Loucy (cell line): ENCODE measurements at regions not wholly inside any gene's neighbourhood (a gene's known extent, or its start where the extent isn't known, plus 50 kb on each side); places are given as distances from the start of the nearest gene placed in this dataset.

Experiments
- H2AFZ ChIP-seq: fragments of 200-600 bp; sonication (generic); 2 replicates; pipeline ENCODE4 v1.6.0; 2016; ENCODE audit warnings: antibody characterized with exemption, mild to moderate bottlenecking, low read length, moderate library complexity
- H3F3A ChIP-seq: fragments of 200-600 bp; 2 replicates; pipeline ENCODE4 v1.6.0; 2016; ENCODE audit warnings: antibody characterized with exemption, low read depth, mild to moderate bottlenecking
- H3K27me3 ChIP-seq: fragments of 200-600 bp; sonication (generic); 2 replicates; pipeline ENCODE4 v1.6.1; 2014; ENCODE audit warnings: low read length, mild to moderate bottlenecking; ENCODE audit not compliant: insufficient read depth, poor library complexity, severe bottlenecking
- H3K36me3 ChIP-seq: fragments of 200-600 bp; sonication (generic); 2 replicates; pipeline ENCODE4 v1.6.1; 2016; ENCODE audit warnings: low read length; ENCODE audit not compliant: insufficient read depth
- H3K4me1 ChIP-seq: fragments of 200-600 bp; sonication (generic); 2 replicates; pipeline ENCODE4 v1.5.1; 2014; ENCODE audit warnings: low read length, mild to moderate bottlenecking; ENCODE audit not compliant: insufficient read depth, poor library complexity, severe bottlenecking
- H3K4me2 ChIP-seq: fragments of 200-600 bp; sonication (generic); 2 replicates; pipeline ENCODE4 v1.6.0; 2014; ENCODE audit warnings: antibody characterized with exemption, low read length, low read depth, mild to moderate bottlenecking; ENCODE audit not compliant: poor library complexity, severe bottlenecking
- H3K4me3 ChIP-seq: fragments of 200-600 bp; sonication (generic); 2 replicates; pipeline ENCODE4 v1.5.1; 2014; ENCODE audit warnings: low read length, mild to moderate bottlenecking, mixed read lengths; ENCODE audit not compliant: poor library complexity, severe bottlenecking
- H3K79me2 ChIP-seq: fragments of 200-600 bp; sonication (generic); 2 replicates; pipeline ENCODE4 v1.6.1; 2014; ENCODE audit warnings: low read length; ENCODE audit not compliant: insufficient read depth
- H3K9ac ChIP-seq: fragments of 200-600 bp; sonication (generic); 2 replicates; pipeline ENCODE4 v1.6.0; 2014; ENCODE audit warnings: mild to moderate bottlenecking, low read depth, low read length, moderate library complexity; ENCODE audit not compliant: poor library complexity, severe bottlenecking
- H3K9me2 ChIP-seq: fragments of 200-600 bp; sonication (generic); replicated peaks from 2 replicates; pipeline ENCODE4 v1.6.1; 2016; ENCODE audit warnings: low read depth, low read length, mixed read lengths
- H3K9me3 ChIP-seq: fragments of 200-600 bp; sonication (generic); 2 replicates; pipeline ENCODE4 v1.6.1; 2014; ENCODE audit warnings: mild to moderate bottlenecking, antibody characterized with exemption, low read length, low read depth; ENCODE audit not compliant: insufficient read depth
- H4K20me1 ChIP-seq: fragments of 200-600 bp; sonication (generic); 2 replicates; pipeline ENCODE4 v1.6.0; 2014; ENCODE audit warnings: antibody characterized with exemption, low read length, mild to moderate bottlenecking; ENCODE audit not compliant: insufficient read depth, poor library complexity, severe bottlenecking
- EZH2phosphoT487 ChIP-seq: fragments of 200-600 bp; IDR thresholded peaks from 2 replicates; pipeline ENCODE4 v1.6.1; 2018; ENCODE audit warnings: antibody characterized with exemption, mild to moderate bottlenecking, moderate library complexity, borderline replicate concordance
- TF ChIP-seq, protein P1 (sequence below): fragments of 200-600 bp; sonication (generic); conservative IDR thresholded peaks from 2 replicates; pipeline ENCODE4 v1.5.1; 2014; ENCODE audit warnings: mild to moderate bottlenecking, antibody characterized with exemption, low read length

- TF ChIP-seq EZH2phosphoT487 = no peak
- TF ChIP-seq, protein P1, sequence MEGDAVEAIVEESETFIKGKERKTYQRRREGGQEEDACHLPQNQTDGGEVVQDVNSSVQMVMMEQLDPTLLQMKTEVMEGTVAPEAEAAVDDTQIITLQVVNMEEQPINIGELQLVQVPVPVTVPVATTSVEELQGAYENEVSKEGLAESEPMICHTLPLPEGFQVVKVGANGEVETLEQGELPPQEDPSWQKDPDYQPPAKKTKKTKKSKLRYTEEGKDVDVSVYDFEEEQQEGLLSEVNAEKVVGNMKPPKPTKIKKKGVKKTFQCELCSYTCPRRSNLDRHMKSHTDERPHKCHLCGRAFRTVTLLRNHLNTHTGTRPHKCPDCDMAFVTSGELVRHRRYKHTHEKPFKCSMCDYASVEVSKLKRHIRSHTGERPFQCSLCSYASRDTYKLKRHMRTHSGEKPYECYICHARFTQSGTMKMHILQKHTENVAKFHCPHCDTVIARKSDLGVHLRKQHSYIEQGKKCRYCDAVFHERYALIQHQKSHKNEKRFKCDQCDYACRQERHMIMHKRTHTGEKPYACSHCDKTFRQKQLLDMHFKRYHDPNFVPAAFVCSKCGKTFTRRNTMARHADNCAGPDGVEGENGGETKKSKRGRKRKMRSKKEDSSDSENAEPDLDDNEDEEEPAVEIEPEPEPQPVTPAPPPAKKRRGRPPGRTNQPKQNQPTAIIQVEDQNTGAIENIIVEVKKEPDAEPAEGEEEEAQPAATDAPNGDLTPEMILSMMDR = no peak
- Histone ChIP-seq H3K36me3 (no peaks in the 10 kb centered on the region), H3K4me1 (no peaks in the 10 kb centered on the region), H3K9me3 (no peaks in the 10 kb centered on the region), H3K9me2 (no peaks in the 10 kb centered on the region), H3F3A (no peaks in the 10 kb centered on the region), H3K27me3 (no peaks in the 10 kb centered on the region), H3K9ac (no peak overlapping the region), H3K4me2 (no peak overlapping the region), H4K20me1 (no peaks in the 10 kb centered on the region), H3K4me3 (no peak overlapping the region), H2AFZ (no peak overlapping the region), H3K79me2 (no peaks in the 10 kb centered on the region)
These were observed 1043.2 kb downstream of the EFNB2 start for GRCh38 chr13:105492216-105492615.

- no peaks in the 10 kb centered on the region for H3K9me3 ChIP-seq
- H2AFZ ChIP-seq = no peak overlapping the region
- H3K79me2 ChIP-seq = no peaks in the 10 kb centered on the region
- H3K27me3 ChIP-seq = no peaks in the 10 kb centered on the region
- no peak overlapping the region for H3K4me2 ChIP-seq
- H3K4me1 ChIP-seq = no peaks in the 10 kb centered on the region
- H3K9me2 ChIP-seq = no peaks in the 10 kb centered on the region
- H3K4me3 ChIP-seq = no peak overlapping the region
- H4K20me1 ChIP-seq = no peaks in the 10 kb centered on the region
- H3K9ac ChIP-seq = no peak overlapping the region
- H3K36me3 ChIP-seq = no peaks in the 10 kb centered on the region
- no peak for TF ChIP-seq EZH2phosphoT487
- TF ChIP-seq, protein P1 = no peak
- H3F3A ChIP-seq = no peaks in the 10 kb centered on the region
These were observed 1044.1 kb downstream of the EFNB2 start for GRCh38 chr13:105491345-105491744.

GRCh38 chr13:105485081-105485480 lies 1050.4 kb downstream of the EFNB2 start:
- no peaks in the 10 kb centered on the region for H3F3A ChIP-seq
- H3K9ac ChIP-seq = no peak overlapping the region
- H3K9me2 ChIP-seq = no peaks in the 10 kb centered on the region
- H2AFZ ChIP-seq = no peak overlapping the region
- no peak overlapping the region for H3K4me2 ChIP-seq
- no peaks in the 10 kb centered on the region for H3K36me3 ChIP-seq
- no peaks in the 10 kb centered on the region for H3K4me1 ChIP-seq
- no peaks in the 10 kb centered on the region for H4K20me1 ChIP-seq
- TF ChIP-seq, protein P1 = no peak
- TF ChIP-seq EZH2phosphoT487 = no peak
- H3K79me2 ChIP-seq = no peaks in the 10 kb centered on the region
- H3K27me3 ChIP-seq = no peaks in the 10 kb centered on the region
- no peak overlapping the region for H3K4me3 ChIP-seq
- H3K9me3 ChIP-seq = 0 out of 2 replicates have a peak, but pooled peaks cover 3% of the 10 kb centered on the region
